Limb (tissue), 2 donors: ENCODE measurements at regions not wholly inside any gene's neighbourhood (a gene's known extent, or its start where the extent isn't known, plus 50 kb on each side); places are given as distances from the start of the nearest gene placed in this dataset.

Source experiments
- DNase-seq, 2 donors: peaks; one replicate each; pipeline ENCODE4 v3.0.0-alpha.2; 2016; ENCODE audit errors: extremely low spot score in 2 of 2

DNA sequence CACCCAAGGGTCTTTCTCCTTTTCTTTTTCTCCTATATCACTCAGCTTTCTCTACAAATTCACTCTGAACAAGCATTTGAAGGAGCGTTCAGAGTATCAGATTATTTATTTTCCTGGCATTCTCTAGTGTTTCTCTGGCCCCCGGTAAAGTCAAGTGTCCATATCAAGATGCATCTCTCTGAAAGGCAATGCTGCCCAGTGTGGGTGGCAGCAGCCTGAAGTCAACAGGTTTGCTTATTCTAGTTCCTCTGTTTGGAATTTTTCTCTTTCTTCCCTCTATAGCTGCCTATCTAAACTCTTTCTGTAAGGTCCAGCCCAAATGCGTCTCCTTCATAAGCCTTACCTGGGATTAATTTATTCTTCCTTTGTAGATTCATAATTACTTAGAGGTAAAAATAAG, 526.2 kb upstream of the TNP1 start:
- DNase-seq = no peak

DNA sequence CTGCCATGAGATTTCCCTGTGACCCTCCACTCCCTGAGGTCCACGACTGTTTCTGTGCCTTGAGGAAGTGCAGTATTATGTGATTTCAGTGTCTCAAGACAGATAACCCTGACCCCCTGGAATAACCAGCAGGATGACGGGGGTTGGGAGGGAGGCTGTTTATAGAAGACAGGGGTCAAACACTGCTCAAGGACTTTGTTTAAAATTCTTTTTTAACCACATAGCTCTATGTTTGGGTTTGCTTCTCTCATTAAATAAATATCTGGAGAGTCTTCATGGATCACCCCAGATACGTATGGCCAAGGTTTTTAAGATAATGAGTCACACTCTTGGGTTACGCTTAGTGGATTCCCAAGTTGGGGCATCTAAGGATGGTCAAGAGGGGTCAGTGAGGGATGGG, 523.8 kb upstream of the TNP1 start:
- DNase-seq = no peak

GRCh38 chr2:217382794-217383193, 522.9 kb upstream of the TNP1 start:
- no peak for DNase-seq

- DNase-seq = no peak
Measured at GRCh38 chr2:217379807-217380206, 519.9 kb upstream of the TNP1 start.

GRCh38 chr2:217372794-217373193, 512.9 kb upstream of the TNP1 start:
- no peak for DNase-seq

DNA sequence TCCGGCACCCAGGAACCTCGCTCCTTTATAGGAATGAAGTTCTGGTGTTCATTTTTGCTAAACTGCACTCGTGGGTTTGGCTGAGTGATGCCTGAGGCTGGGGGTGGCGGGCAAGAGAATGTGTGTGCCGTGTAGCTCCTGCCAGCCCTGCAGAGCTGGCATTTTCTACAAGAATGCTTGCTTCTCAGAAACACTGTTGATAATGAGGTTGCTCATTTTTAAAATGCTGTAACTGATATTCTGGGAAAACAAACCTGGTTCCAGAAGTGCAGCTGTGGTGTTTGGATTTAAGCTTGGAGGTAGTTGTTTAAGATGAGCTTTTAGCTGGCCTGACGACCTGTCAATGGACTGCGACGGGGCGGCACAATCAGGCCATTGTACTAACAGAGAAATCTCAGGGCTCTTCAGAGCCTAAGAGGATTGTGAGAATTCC, 511.9 kb upstream of the TNP1 start:
- no peak for DNase-seq

DNA sequence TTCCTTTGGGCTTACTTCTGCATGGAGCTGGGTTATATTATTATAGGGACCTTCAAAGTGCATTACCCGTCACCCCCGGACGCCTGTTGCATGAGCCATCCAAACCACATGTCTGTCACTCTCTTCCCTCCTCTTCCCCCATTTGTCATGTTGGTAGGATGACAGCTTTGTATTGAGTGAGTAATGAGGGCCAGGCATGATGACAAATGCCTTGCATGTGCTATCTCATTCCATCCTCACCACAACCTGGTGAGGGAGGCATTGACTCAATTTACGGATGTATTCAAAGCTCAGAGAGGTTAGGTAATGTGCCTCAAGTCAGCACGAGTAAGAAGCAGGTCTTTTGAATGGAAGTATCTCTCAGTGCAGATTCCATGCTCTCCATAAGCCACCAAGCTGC, 510.5 kb upstream of the TNP1 start:
- no peak for DNase-seq

DNA sequence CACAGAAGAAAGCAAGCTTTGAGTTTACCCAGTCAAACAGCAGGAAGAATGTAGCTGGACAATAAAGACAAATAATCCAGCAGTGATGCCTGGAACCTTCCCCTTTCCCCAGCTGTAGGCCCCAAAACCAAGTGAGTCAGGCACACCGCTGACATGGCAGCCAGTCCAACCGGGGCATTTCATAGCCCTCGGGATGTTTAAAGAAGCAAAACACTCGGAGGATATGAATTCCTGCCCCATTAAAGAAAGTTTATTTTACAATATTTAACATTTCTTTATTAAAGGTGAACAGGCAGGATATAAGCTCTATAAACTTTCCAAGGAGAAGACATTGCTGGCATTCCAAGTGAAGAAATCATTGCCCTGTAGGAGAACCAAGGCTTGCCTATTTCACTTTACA, 507.6 kb upstream of the TNP1 start:
- no peak for DNase-seq

DNA sequence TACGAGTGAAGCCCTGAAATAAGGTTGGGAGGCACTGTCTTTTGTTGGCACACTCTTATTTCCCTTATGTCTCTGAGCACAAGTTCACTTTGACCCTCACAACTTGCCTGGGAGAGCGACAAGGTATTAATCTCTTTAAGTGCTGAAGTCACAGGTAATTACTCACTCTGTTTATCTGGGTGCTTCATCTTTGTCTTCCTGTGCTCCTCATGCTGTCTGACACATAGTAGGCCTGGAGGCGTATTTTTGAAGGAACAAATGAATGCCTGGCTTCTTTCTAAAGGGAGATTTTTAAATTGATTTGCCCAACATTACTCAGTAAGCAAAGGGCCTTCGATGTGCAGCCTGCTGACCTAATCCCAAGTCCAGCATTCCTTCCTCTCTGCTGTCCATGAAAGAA, 507.1 kb upstream of the TNP1 start:
- no peak for DNase-seq

- no peak for DNase-seq
Measured at GRCh38 chr2:217366266-217366895, 506.5 kb upstream of the TNP1 start.

- DNase-seq = no peak
Measured at GRCh38 chr2:217365656-217366055, 505.8 kb upstream of the TNP1 start.

- DNase-seq = no peak
Measured at GRCh38 chr2:217364224-217364623, 504.4 kb upstream of the TNP1 start.

GRCh38 chr2:217363470-217363869, 503.6 kb upstream of the TNP1 start:
- DNase-seq = no peak

DNA sequence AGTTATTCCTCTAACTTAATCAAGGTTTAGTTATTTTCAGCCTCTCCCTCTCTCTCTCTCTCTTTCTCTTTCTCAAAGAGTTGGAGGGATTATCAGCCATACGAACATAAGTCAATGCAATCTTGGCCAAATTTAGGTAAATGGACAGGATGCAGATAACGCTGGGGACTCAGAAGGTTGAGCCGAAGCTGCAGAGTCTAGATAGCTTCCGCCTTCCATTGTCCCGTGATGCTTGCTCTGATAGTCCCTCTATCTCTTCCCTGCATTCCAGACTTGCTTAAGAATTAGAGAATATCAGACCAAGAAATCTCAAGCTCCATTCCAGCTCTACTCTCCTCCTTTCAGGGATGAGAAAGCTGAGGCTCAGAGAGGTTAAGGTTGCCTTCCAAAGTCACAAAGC, 502.8 kb upstream of the TNP1 start:
- no peak for DNase-seq

GRCh38 chr2:217362286-217362685, 502.4 kb upstream of the TNP1 start:
- DNase-seq = no peak

- no peak for DNase-seq
Measured at GRCh38 chr2:217361483-217361880, 501.6 kb upstream of the TNP1 start.

- no peak for DNase-seq
Measured at GRCh38 chr2:217360781-217361482, 501.1 kb upstream of the TNP1 start.

DNA sequence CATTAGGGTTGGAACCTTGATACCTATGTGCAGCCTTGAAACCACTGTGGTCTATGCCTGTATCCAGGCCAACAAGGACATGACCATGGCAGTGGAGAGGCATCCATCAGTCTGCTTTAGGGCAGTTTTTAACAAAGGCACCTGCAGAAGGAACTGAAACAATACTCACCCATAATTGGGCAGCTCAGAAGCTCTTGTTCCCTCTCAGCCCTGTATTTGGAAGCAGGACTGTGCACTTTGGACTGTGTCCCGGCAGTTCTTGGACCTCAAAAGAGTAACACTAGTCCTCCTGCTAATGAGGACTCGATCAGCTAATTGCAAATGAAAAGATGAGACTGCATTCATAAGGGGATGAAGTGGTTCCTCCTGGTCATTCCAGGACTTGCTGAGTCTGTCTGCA, 500.2 kb upstream of the TNP1 start:
- DNase-seq = no peak

DNA sequence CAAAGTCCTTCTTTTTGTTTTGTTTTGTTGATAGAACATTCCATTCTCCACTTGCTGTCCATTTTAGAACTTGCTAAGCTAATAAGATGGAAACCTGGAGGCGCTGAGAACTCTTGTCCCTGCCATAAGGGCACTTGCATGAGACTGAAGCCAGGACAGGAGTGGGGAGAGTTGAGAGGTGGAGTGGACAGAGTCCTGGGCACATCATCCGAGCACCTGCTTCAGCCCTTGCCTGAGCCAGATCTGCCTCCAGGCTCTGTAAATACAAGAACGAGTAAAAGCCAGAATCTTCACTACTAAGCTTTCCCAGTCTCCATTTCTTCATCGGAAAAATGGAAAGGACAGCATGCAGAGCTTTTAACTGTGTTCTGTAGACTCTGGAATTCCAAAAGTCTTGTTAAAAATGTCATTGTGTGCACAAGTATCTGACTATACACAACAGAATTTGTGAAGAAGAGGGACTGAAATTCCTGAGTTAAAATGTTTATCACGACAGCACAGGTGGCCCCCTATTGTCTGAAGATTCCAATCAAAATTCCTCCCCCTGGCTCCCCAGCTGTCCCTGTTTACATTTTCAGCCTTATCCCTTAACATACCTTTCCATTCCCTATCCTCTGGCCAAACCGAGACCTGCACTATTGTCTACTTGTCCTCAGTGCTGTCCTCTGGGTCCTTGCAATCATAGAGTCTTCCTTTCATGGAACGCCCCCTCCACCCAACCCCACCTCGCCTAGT, 498.2 kb upstream of the TNP1 start:
- DNase-seq = no peak

GRCh38 chr2:217356781-217357180, 496.9 kb upstream of the TNP1 start:
- DNase-seq = peak in 1 of 2 donors; percentile 47

GRCh38 chr2:217356142-217356541, 496.3 kb upstream of the TNP1 start:
- DNase-seq = no peak

GRCh38 chr2:217353591-217353990, 493.7 kb upstream of the TNP1 start:
- no peak for DNase-seq

GRCh38 chr2:217351378-217351777, 491.5 kb upstream of the TNP1 start:
- no peak for DNase-seq
